Calu3 (cell line): ENCODE measurements at regions not wholly inside any gene's neighbourhood (a gene's known extent, or its start where the extent isn't known, plus 50 kb on each side); places are given as distances from the start of the nearest gene placed in this dataset.

Source experiments
- BruUV-seq: library from RNA; stranded (reverse); fragments of 400-500 nt; replicated peaks from 2 replicates; lab custom pipeline; 2021; lab: Mats Ljungman, UMichigan
- CTCF ChIA-PET: fragments of 300-600 bp; sonication (Branson Sonifier 250); formaldehyde crosslinking; loops from one replicate; lab custom pipeline; 2022; ENCODE audit warnings: antibody characterized with exemption; lab: Charles Lee
- DNase-seq: peaks from one replicate; pipeline ENCODE4 v3.0.0; 2022
- H3K27ac Mint-ChIP-seq: one replicate; pipeline ENCODE4 v1.8.0; 2022; ENCODE audit warnings: mixed read lengths; ENCODE audit not compliant: unreplicated experiment
- H3K27me3 Mint-ChIP-seq: one replicate; pipeline ENCODE4 v1.8.0; 2022; ENCODE audit warnings: mixed read lengths; ENCODE audit not compliant: unreplicated experiment
- H3K36me3 Mint-ChIP-seq: one replicate; pipeline ENCODE4 v1.8.0; 2022; ENCODE audit warnings: mild to moderate bottlenecking, moderate library complexity, mixed read lengths; ENCODE audit not compliant: insufficient read depth, unreplicated experiment
- H3K4me1 Mint-ChIP-seq: one replicate; pipeline ENCODE4 v1.8.0; 2022; ENCODE audit warnings: mild to moderate bottlenecking, low read depth, mixed read lengths; ENCODE audit not compliant: unreplicated experiment
- H3K4me3 Mint-ChIP-seq: one replicate; pipeline ENCODE4 v1.8.0; 2022; ENCODE audit warnings: mild to moderate bottlenecking, low read depth, moderate library complexity, mixed read lengths; ENCODE audit not compliant: unreplicated experiment
- H3K9me3 Mint-ChIP-seq: one replicate; pipeline ENCODE4 v1.8.0; 2022; ENCODE audit warnings: low read depth, mixed read lengths; ENCODE audit not compliant: unreplicated experiment
- intact Hi-C: fragments of 100-400 bp; cut with micrococcal nuclease; formaldehyde crosslinking; loops from one replicate; pipeline ENCODE4 v1.10.0; 2022; ENCODE audit not compliant: unreplicated experiment
- TF ChIP-seq, protein P1 (sequence below): fragments of 200-600 bp; IDR thresholded peaks from one replicate; pipeline ENCODE4 v1.8.0; 2022; ENCODE audit warnings: antibody characterized with exemption; ENCODE audit not compliant: unreplicated experiment

DNA sequence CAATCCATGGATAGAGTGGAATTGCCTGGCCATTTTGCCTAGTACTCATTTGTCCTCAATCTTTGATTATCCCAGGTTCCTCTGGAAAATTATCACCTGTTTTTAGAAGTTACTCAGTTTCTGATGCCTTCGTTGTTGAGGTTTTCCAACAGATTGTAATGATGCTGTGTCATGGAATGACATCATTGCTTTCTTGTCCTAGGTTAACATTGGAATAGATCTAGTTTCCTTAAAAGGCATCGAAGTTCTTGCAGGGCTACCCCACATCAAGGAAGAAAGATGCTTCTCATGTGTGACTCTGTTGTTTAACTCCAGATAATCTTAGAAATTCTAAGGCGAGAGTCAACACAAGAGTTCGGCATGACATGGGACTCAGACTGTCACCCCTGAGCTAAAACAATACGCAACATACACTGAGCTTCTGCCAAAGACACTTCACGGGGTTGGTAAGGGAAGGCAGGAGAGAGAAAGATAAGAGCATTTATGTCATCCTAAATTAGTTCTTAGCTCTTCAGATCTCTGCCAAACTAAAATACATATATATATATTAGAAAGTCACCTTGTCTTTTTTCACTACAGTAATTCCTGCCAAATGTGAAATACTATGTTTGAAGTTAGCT lies 293.2 kb upstream of the WWC1 start:
- intact Hi-C loops: no loop called here
- H3K9me3 Mint-ChIP-seq: no peaks in the 10 kb centered on the region
- DNase-seq: no peak
- no peaks in the 10 kb centered on the region for H3K36me3 Mint-ChIP-seq
- TF ChIP-seq, protein P1, sequence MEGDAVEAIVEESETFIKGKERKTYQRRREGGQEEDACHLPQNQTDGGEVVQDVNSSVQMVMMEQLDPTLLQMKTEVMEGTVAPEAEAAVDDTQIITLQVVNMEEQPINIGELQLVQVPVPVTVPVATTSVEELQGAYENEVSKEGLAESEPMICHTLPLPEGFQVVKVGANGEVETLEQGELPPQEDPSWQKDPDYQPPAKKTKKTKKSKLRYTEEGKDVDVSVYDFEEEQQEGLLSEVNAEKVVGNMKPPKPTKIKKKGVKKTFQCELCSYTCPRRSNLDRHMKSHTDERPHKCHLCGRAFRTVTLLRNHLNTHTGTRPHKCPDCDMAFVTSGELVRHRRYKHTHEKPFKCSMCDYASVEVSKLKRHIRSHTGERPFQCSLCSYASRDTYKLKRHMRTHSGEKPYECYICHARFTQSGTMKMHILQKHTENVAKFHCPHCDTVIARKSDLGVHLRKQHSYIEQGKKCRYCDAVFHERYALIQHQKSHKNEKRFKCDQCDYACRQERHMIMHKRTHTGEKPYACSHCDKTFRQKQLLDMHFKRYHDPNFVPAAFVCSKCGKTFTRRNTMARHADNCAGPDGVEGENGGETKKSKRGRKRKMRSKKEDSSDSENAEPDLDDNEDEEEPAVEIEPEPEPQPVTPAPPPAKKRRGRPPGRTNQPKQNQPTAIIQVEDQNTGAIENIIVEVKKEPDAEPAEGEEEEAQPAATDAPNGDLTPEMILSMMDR: no peak
- H3K4me1 Mint-ChIP-seq: no peaks in the 10 kb centered on the region
- no peak overlapping the region for H3K27ac Mint-ChIP-seq
- no TSS peak for BruUV-seq
- CTCF ChIA-PET: no interaction called here
- H3K27me3 Mint-ChIP-seq: peaks cover 68% of the 10 kb centered on the region
- no peak overlapping the region for H3K4me3 Mint-ChIP-seq

DNA sequence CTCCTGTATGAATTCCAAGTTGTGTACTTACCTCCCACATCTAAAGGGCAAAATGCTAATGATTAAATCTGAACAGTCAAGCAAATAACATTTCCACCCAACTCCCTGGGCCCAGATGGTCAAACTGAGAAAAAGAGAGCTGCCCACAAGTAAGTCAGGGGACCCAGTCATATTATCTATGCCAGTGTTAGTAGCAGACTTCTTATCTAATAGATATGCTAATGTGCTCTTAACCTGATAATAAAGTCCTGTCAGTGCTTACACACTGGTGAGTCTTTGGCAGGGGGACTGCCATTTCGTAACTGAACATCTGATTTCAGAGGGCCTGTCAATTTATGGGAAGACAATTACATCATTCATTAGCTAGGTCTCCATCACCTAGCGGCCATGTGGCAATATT lies 292.3 kb upstream of the WWC1 start:
- TF ChIP-seq, protein P1: no peak
- CTCF ChIA-PET: no interaction called here
- Mint-ChIP-seq H3K27me3 (peaks cover 68% of the 10 kb centered on the region), H3K36me3 (no peaks in the 10 kb centered on the region), H3K27ac (no peak overlapping the region), H3K9me3 (no peaks in the 10 kb centered on the region), H3K4me3 (no peak overlapping the region), H3K4me1 (no peaks in the 10 kb centered on the region)
- DNase-seq: no peak
- intact Hi-C loops: no loop called here
- BruUV-seq: no TSS peak

DNA sequence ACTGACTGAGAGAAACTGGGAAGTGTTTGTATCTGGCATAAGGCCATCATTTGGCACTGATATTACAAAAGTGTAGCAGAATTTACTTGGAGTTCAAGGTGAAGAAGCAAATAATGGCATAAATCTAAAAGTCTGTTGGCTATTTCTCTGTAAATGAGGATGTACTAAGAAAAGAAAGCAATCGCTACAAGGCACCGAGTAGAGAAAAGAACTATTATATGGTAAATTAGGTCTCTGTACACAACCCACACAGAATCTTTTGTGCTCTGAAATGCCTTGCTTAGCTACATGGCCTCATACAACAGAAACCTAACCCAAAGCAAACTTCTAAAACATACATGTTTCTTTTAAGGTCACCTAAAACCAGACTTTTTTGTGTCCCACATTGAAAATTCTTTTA lies 290.1 kb upstream of the WWC1 start:
- Mint-ChIP-seq H3K27me3 (peaks cover 72% of the 10 kb centered on the region), H3K27ac (no peak overlapping the region), H3K4me1 (no peaks in the 10 kb centered on the region), H3K36me3 (no peaks in the 10 kb centered on the region), H3K9me3 (no peaks in the 10 kb centered on the region), H3K4me3 (no peak overlapping the region)
- CTCF ChIA-PET: no interaction called here
- TF ChIP-seq, protein P1: no peak
- intact Hi-C loops: no loop called here
- no peak for DNase-seq
- no TSS peak for BruUV-seq

DNA sequence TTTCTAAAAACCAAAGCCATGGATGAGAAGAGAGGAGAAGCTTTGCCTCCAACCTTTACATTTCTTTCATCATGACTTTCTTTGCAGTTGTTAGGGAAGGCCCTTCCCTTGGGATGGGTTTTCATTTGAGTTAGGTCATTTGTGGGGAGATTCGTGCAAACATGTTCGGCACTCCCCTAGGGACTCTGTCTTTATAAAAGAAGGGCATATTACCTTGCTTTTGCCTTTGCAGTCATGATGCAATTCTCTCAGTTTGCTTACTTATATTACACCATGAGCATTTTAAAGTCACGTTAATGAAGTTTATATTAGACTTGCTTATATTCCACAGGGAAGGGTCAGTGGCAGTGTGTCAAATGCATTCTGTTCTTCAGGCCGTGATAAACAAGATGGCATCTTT lies 289.3 kb upstream of the WWC1 start:
- no peak for DNase-seq
- Mint-ChIP-seq H3K27ac (no peak overlapping the region), H3K36me3 (no peaks in the 10 kb centered on the region), H3K4me1 (no peaks in the 10 kb centered on the region), H3K4me3 (no peak overlapping the region), H3K9me3 (no peaks in the 10 kb centered on the region), H3K27me3 (peaks cover 70% of the 10 kb centered on the region)
- TF ChIP-seq, protein P1: no peak
- no TSS peak for BruUV-seq
- intact Hi-C loops: no loop called here
- CTCF ChIA-PET: no interaction called here
